ENCODE measurements at regions not wholly inside any gene's neighbourhood (a gene's known extent, or its start where the extent isn't known, plus 50 kb on each side); places are given as distances from the start of the nearest gene placed in this dataset.

GRCh38 chr11:10914050-10914449 lies 56.2 kb upstream of the ZBED5 start:
- no peak overlapping the region for H3K4me3 ChIP-seq (ENCODE audit: control insufficient read depth in 1 of 7, extremely low read depth in 1 of 7, insufficient read depth in 4 of 7, low read depth in 2 of 7, low read length in 6 of 7)
- WGBS (ENCODE audit: insufficient coverage): no CpG with 5 or more reads among the region's 2 CpGs
- POLR2A ChIA-PET: no interaction called here
- no peaks in the 10 kb centered on the region for H3K27me3 ChIP-seq (replicated peaks in 2 of 5; ENCODE audit: control insufficient read depth in 4 of 5, insufficient read depth in 5 of 5, low read length in 4 of 5)
- no peak overlapping the region for H3K27ac ChIP-seq (ENCODE audit: insufficient read depth in 1 of 2, low read depth in 1 of 2, low read length in 2 of 2, poor library complexity in 1 of 2, severe bottlenecking in 2 of 2)
- DNase-seq: no peak
- CTCF ChIA-PET: interaction anchor here (0.6 to 2.2 kb wide), 7 partner anchors 11 to 1185 kb away, joined by 3 to 5 read pairs (median 3); no protein-coding TSS in a partner anchor
- peaks cover 0 to 10% (median 4%) of the 10 kb centered on the region in 5 experiments for H3K9me3 ChIP-seq (ENCODE audit: control extremely low read depth in 1 of 5, control insufficient read depth in 4 of 5, insufficient read depth in 2 of 5, low read depth in 1 of 5, low read length in 4 of 5)
- no peaks in the 10 kb centered on the region for H3K4me1 ChIP-seq (ENCODE audit: control extremely low read depth in 1 of 4, control insufficient read depth in 4 of 4, insufficient read depth in 4 of 4, low read length in 3 of 4)
- no peaks in the 10 kb centered on the region for H3K36me3 ChIP-seq (ENCODE audit: control insufficient read depth in 4 of 4, insufficient read depth in 4 of 4, low read length in 3 of 4)

GRCh38 chr11:10913075-10913474 lies 55.2 kb upstream of the ZBED5 start:
- H3K9me3 ChIP-seq (ENCODE audit: control extremely low read depth in 1 of 5, control insufficient read depth in 4 of 5, insufficient read depth in 2 of 5, low read depth in 1 of 5, low read length in 4 of 5): peaks cover 0 to 9% (median 3%) of the 10 kb centered on the region in 5 experiments
- DNase-seq: no peak
- POLR2A ChIA-PET: no interaction called here

GRCh38 chr11:10911907-10912306 lies 54.1 kb upstream of the ZBED5 start:
- DNase-seq: no peak
- WGBS (ENCODE audit: insufficient coverage): 100% methylated on average over 4 of the region's 7 CpGs
- Histone ChIP-seq H3K4me1 (ENCODE audit: control extremely low read depth in 1 of 4, control insufficient read depth in 4 of 4, insufficient read depth in 4 of 4, low read length in 3 of 4) (no peaks in the 10 kb centered on the region), H3K4me3 (ENCODE audit: control insufficient read depth in 1 of 7, extremely low read depth in 1 of 7, insufficient read depth in 4 of 7, low read depth in 2 of 7, low read length in 6 of 7) (no peak overlapping the region), H3K27ac (ENCODE audit: insufficient read depth in 1 of 2, low read depth in 1 of 2, low read length in 2 of 2, poor library complexity in 1 of 2, severe bottlenecking in 2 of 2) (no peak overlapping the region), H3K9me3 (ENCODE audit: control extremely low read depth in 1 of 5, control insufficient read depth in 4 of 5, insufficient read depth in 2 of 5, low read depth in 1 of 5, low read length in 4 of 5) (no peaks in the 10 kb centered on the region), H3K27me3 (replicated peaks in 2 of 5; ENCODE audit: control insufficient read depth in 4 of 5, insufficient read depth in 5 of 5, low read length in 4 of 5) (no peaks in the 10 kb centered on the region), H3K36me3 (ENCODE audit: control insufficient read depth in 4 of 4, insufficient read depth in 4 of 4, low read length in 3 of 4) (no peaks in the 10 kb centered on the region)
- POLR2A ChIA-PET: no interaction called here
- CTCF ChIA-PET: interaction anchor here (3.4 kb wide), 1 partner anchor 11 kb away, joined by 14 read pairs; no protein-coding TSS in a partner anchor

More at GRCh38 chr11:10913075-10913474, 55.2 kb upstream of the ZBED5 start:
- Histone ChIP-seq H3K4me3 (ENCODE audit: control insufficient read depth in 1 of 7, extremely low read depth in 1 of 7, insufficient read depth in 4 of 7, low read depth in 2 of 7, low read length in 6 of 7) (no peak overlapping the region), H3K27me3 (replicated peaks in 2 of 5; ENCODE audit: control insufficient read depth in 4 of 5, insufficient read depth in 5 of 5, low read length in 4 of 5) (no peaks in the 10 kb centered on the region), H3K36me3 (ENCODE audit: control insufficient read depth in 4 of 4, insufficient read depth in 4 of 4, low read length in 3 of 4) (no peaks in the 10 kb centered on the region), H3K27ac (ENCODE audit: insufficient read depth in 1 of 2, low read depth in 1 of 2, low read length in 2 of 2, poor library complexity in 1 of 2, severe bottlenecking in 2 of 2) (no peak overlapping the region), H3K4me1 (ENCODE audit: control extremely low read depth in 1 of 4, control insufficient read depth in 4 of 4, insufficient read depth in 4 of 4, low read length in 3 of 4) (no peaks in the 10 kb centered on the region)
- whole genome bisulfite sequencing (ENCODE audit: insufficient coverage): no CpG with 5 or more reads among the region's 1 CpG
- CTCF ChIA-PET: interaction anchor here (1.5 to 3.4 kb wide), 4 partner anchors 10 to 35 kb away, joined by 3 to 14 read pairs (median 4); no protein-coding TSS in a partner anchor

GRCh38 chr11:10909141-10909883 lies 51.5 kb upstream of the ZBED5 start:
- Histone ChIP-seq H3K4me3 (ENCODE audit: control insufficient read depth in 1 of 7, extremely low read depth in 1 of 7, insufficient read depth in 4 of 7, low read depth in 2 of 7, low read length in 6 of 7) (no peak overlapping the region), H3K4me1 (ENCODE audit: control extremely low read depth in 1 of 4, control insufficient read depth in 4 of 4, insufficient read depth in 4 of 4, low read length in 3 of 4) (no peaks in the 10 kb centered on the region), H3K9me3 (ENCODE audit: control extremely low read depth in 1 of 5, control insufficient read depth in 4 of 5, insufficient read depth in 2 of 5, low read depth in 1 of 5, low read length in 4 of 5) (no peaks in the 10 kb centered on the region), H3K27me3 (replicated peaks in 2 of 5; ENCODE audit: control insufficient read depth in 4 of 5, insufficient read depth in 5 of 5, low read length in 4 of 5) (no peaks in the 10 kb centered on the region), H3K27ac (ENCODE audit: insufficient read depth in 1 of 2, low read depth in 1 of 2, low read length in 2 of 2, poor library complexity in 1 of 2, severe bottlenecking in 2 of 2) (no peak overlapping the region), H3K36me3 (ENCODE audit: control insufficient read depth in 4 of 4, insufficient read depth in 4 of 4, low read length in 3 of 4) (no peaks in the 10 kb centered on the region)
- 85% methylated on average over 6 of the region's 8 CpGs for WGBS (ENCODE audit: insufficient coverage)
- POLR2A ChIA-PET: no interaction called here
- DNase-seq: no peak
- CTCF ChIA-PET: interaction anchor here (1.1 to 1.8 kb wide), 3 partner anchors 16 to 116 kb away, joined by 3 to 5 read pairs (median 3); partner anchors contain the start of gene EIF4G2

GRCh38 chr11:10908215-10908951 lies 50.5 kb upstream of the ZBED5 start:
- H3K4me3 ChIP-seq (ENCODE audit: control insufficient read depth in 1 of 7, extremely low read depth in 1 of 7, insufficient read depth in 4 of 7, low read depth in 2 of 7, low read length in 6 of 7): no peak overlapping the region
- H3K27ac ChIP-seq (ENCODE audit: insufficient read depth in 1 of 2, low read depth in 1 of 2, low read length in 2 of 2, poor library complexity in 1 of 2, severe bottlenecking in 2 of 2): no peak overlapping the region
- peaks cover 0 to under 1% (median 0%) of the 10 kb centered on the region in 4 experiments for H3K4me1 ChIP-seq (ENCODE audit: control extremely low read depth in 1 of 4, control insufficient read depth in 4 of 4, insufficient read depth in 4 of 4, low read length in 3 of 4)
- no peaks in the 10 kb centered on the region for H3K27me3 ChIP-seq (replicated peaks in 2 of 5; ENCODE audit: control insufficient read depth in 4 of 5, insufficient read depth in 5 of 5, low read length in 4 of 5)
- ChIA-PET POLR2A (no interaction called here), CTCF (interaction anchor here (1.3 to 1.8 kb wide), 2 partner anchors 17 to 116 kb away, joined by 3 to 5 read pairs; no protein-coding TSS in a partner anchor)
- 98% methylated on average over 5 of the region's 8 CpGs for WGBS (ENCODE audit: insufficient coverage)
- no peaks in the 10 kb centered on the region for H3K36me3 ChIP-seq (ENCODE audit: control insufficient read depth in 4 of 4, insufficient read depth in 4 of 4, low read length in 3 of 4)
- no peaks in the 10 kb centered on the region for H3K9me3 ChIP-seq (ENCODE audit: control extremely low read depth in 1 of 5, control insufficient read depth in 4 of 5, insufficient read depth in 2 of 5, low read depth in 1 of 5, low read length in 4 of 5)
- DNase-seq: no peak

All from common myeloid progenitor, CD34-positive (primary cell).